Activated naive CD4-positive, alpha-beta T cell treated with anti-CD3 and anti-CD28 coated beads, Interleukin-2, amount 10 ng/mL, durations not matched to agents 7 days and 5 days (primary cell): ENCODE measurements at regions not wholly inside any gene's neighbourhood (a gene's known extent, or its start where the extent isn't known, plus 50 kb on each side); places are given as distances from the start of the nearest gene placed in this dataset.
"Not testable (repeated sequence)": the region's sequence is repeated elsewhere in the genome, so short reads cannot be mapped to it uniquely, and the experiment has no call there.

ENCODE experiments used
- CTCF ChIA-PET: fragments of 350-600 bp; sonication (Branson Sonifier 250); formaldehyde crosslinking; loops from one replicate; lab custom pipeline; 2021; ENCODE audit warnings: antibody characterized with exemption; lab: Charles Lee
- DNase-seq: peaks from one replicate; pipeline ENCODE4 v3.0.0-alpha.2; 2020
- H3K27ac Mint-ChIP-seq: one replicate; pipeline ENCODE4 v1.8.0; 2021; ENCODE audit warnings: mild to moderate bottlenecking, moderate library complexity, mixed read lengths
- H3K27me3 Mint-ChIP-seq: one replicate; pipeline ENCODE4 v1.8.0; 2021; ENCODE audit warnings: mild to moderate bottlenecking, mixed read lengths
- H3K36me3 Mint-ChIP-seq: one replicate; pipeline ENCODE4 v1.8.0; 2021; ENCODE audit warnings: mixed read lengths
- H3K4me1 Mint-ChIP-seq: one replicate; pipeline ENCODE4 v1.8.0; 2021; ENCODE audit warnings: mixed read lengths
- H3K4me3 Mint-ChIP-seq: one replicate; pipeline ENCODE4 v1.8.0; 2021; ENCODE audit warnings: mild to moderate bottlenecking, moderate library complexity, mixed read lengths
- H3K9me3 Mint-ChIP-seq: one replicate; pipeline ENCODE4 v1.8.0; 2021; ENCODE audit warnings: mixed read lengths

GRCh38 chr4:186848437-186848836 is 124.8 kb upstream of the FAT1 start:
- H3K36me3 Mint-ChIP-seq: no peaks in the 10 kb centered on the region
- H3K9me3 Mint-ChIP-seq: peaks cover 6% of the 10 kb centered on the region
- H3K4me3 Mint-ChIP-seq: no peak overlapping the region
- DNase-seq: no peak
- H3K27me3 Mint-ChIP-seq: no peaks in the 10 kb centered on the region
- CTCF ChIA-PET: no interaction called here
- no peak overlapping the region for H3K27ac Mint-ChIP-seq
- no peaks in the 10 kb centered on the region for H3K4me1 Mint-ChIP-seq

- no peak for DNase-seq
- Mint-ChIP-seq H3K9me3 (peaks cover 4% of the 10 kb centered on the region), H3K4me1 (no peaks in the 10 kb centered on the region), H3K27ac (no peak overlapping the region), H3K27me3 (no peaks in the 10 kb centered on the region), H3K4me3 (no peak overlapping the region), H3K36me3 (no peaks in the 10 kb centered on the region)
- CTCF ChIA-PET: no interaction called here
These were observed 127.8 kb upstream of the FAT1 start for GRCh38 chr4:186851291-186852072.

- Mint-ChIP-seq H3K27ac (no peak overlapping the region), H3K27me3 (no peaks in the 10 kb centered on the region), H3K36me3 (no peaks in the 10 kb centered on the region), H3K4me1 (no peaks in the 10 kb centered on the region), H3K9me3 (peaks cover 6% of the 10 kb centered on the region), H3K4me3 (no peak overlapping the region)
- no peak for DNase-seq
- CTCF ChIA-PET: no interaction called here
These were observed 128.4 kb upstream of the FAT1 start for GRCh38 chr4:186852073-186852420.

GRCh38 chr4:186852964-186853391 is 129.3 kb upstream of the FAT1 start:
- H3K36me3 Mint-ChIP-seq: no peaks in the 10 kb centered on the region
- H3K9me3 Mint-ChIP-seq: peaks cover 2% of the 10 kb centered on the region
- no peak overlapping the region for H3K27ac Mint-ChIP-seq
- H3K27me3 Mint-ChIP-seq: no peaks in the 10 kb centered on the region
- CTCF ChIA-PET: interaction anchor here (0.9 kb wide), 1 partner anchor 9 kb away, joined by 3 read pairs; no protein-coding TSS in a partner anchor
- DNase-seq: no peak
- no peak overlapping the region for H3K4me3 Mint-ChIP-seq
- H3K4me1 Mint-ChIP-seq: no peaks in the 10 kb centered on the region

- CTCF ChIA-PET: no interaction called here
- no peaks in the 10 kb centered on the region for H3K36me3 Mint-ChIP-seq
- no peaks in the 10 kb centered on the region for H3K4me1 Mint-ChIP-seq
- no peak for DNase-seq
- no peak overlapping the region for H3K4me3 Mint-ChIP-seq
- H3K27ac Mint-ChIP-seq: no peak overlapping the region
- no peaks in the 10 kb centered on the region for H3K27me3 Mint-ChIP-seq
- H3K9me3 Mint-ChIP-seq: peaks cover 2% of the 10 kb centered on the region
These were observed 130.6 kb upstream of the FAT1 start for GRCh38 chr4:186854256-186854655.

- no peaks in the 10 kb centered on the region for H3K27me3 Mint-ChIP-seq
- peaks cover 2% of the 10 kb centered on the region for H3K9me3 Mint-ChIP-seq
- no peaks in the 10 kb centered on the region for H3K36me3 Mint-ChIP-seq
- H3K4me1 Mint-ChIP-seq: no peaks in the 10 kb centered on the region
- no peak overlapping the region for H3K4me3 Mint-ChIP-seq
- CTCF ChIA-PET: no interaction called here
- no peak overlapping the region for H3K27ac Mint-ChIP-seq
- no peak for DNase-seq
These were observed 131.5 kb upstream of the FAT1 start for GRCh38 chr4:186855111-186855510.

- no peaks in the 10 kb centered on the region for H3K4me1 Mint-ChIP-seq
- no peak overlapping the region for H3K4me3 Mint-ChIP-seq
- H3K27me3 Mint-ChIP-seq: no peaks in the 10 kb centered on the region
- CTCF ChIA-PET: no interaction called here
- peaks cover 2% of the 10 kb centered on the region for H3K9me3 Mint-ChIP-seq
- no peaks in the 10 kb centered on the region for H3K36me3 Mint-ChIP-seq
- DNase-seq: no peak
- no peak overlapping the region for H3K27ac Mint-ChIP-seq
These were observed 134.1 kb upstream of the FAT1 start for GRCh38 chr4:186857793-186858192.

- Mint-ChIP-seq H3K4me3 (no peak overlapping the region), H3K4me1 (no peaks in the 10 kb centered on the region), H3K27me3 (no peaks in the 10 kb centered on the region), H3K36me3 (no peaks in the 10 kb centered on the region), H3K9me3 (peaks cover 2% of the 10 kb centered on the region), H3K27ac (no peak overlapping the region)
- no peak for DNase-seq
- CTCF ChIA-PET: no interaction called here
These were observed 134.7 kb upstream of the FAT1 start for GRCh38 chr4:186858355-186858754.

GRCh38 chr4:186859420-186859819 is 135.8 kb upstream of the FAT1 start:
- CTCF ChIA-PET: no interaction called here
- H3K9me3 Mint-ChIP-seq: peaks cover 2% of the 10 kb centered on the region

GRCh38 chr4:186861317-186861716 is 137.7 kb upstream of the FAT1 start:
- Mint-ChIP-seq H3K36me3 (no peaks in the 10 kb centered on the region), H3K9me3 (peaks cover 2% of the 10 kb centered on the region), H3K4me1 (no peaks in the 10 kb centered on the region), H3K27ac (no peak overlapping the region), H3K4me3 (no peak overlapping the region), H3K27me3 (no peaks in the 10 kb centered on the region)
- DNase-seq: no peak
- CTCF ChIA-PET: no interaction called here

More at GRCh38 chr4:186859420-186859819, 135.8 kb upstream of the FAT1 start:
- no peaks in the 10 kb centered on the region for H3K4me1 Mint-ChIP-seq
- no peaks in the 10 kb centered on the region for H3K27me3 Mint-ChIP-seq
- no peak overlapping the region for H3K4me3 Mint-ChIP-seq
- no peaks in the 10 kb centered on the region for H3K36me3 Mint-ChIP-seq
- no peak overlapping the region for H3K27ac Mint-ChIP-seq
- no peak for DNase-seq

- Mint-ChIP-seq H3K4me1 (no peaks in the 10 kb centered on the region), H3K27ac (no peak overlapping the region), H3K36me3 (no peaks in the 10 kb centered on the region), H3K4me3 (no peak overlapping the region), H3K9me3 (peaks cover 4% of the 10 kb centered on the region), H3K27me3 (no peaks in the 10 kb centered on the region)
- CTCF ChIA-PET: no interaction called here
- DNase-seq: no peak
These were observed 148.2 kb upstream of the FAT1 start for GRCh38 chr4:186871856-186872255.

- H3K27ac Mint-ChIP-seq, DNase-seq, H3K36me3 Mint-ChIP-seq, H3K27me3 Mint-ChIP-seq, H3K9me3 Mint-ChIP-seq, H3K4me3 Mint-ChIP-seq, CTCF ChIA-PET, H3K4me1 Mint-ChIP-seq: not testable (repeated sequence)
These were observed 149.4 kb upstream of the FAT1 start for GRCh38 chr4:186873095-186873494.

- Mint-ChIP-seq H3K4me1 (no peaks in the 10 kb centered on the region), H3K9me3 (peaks cover 7% of the 10 kb centered on the region), H3K36me3 (no peaks in the 10 kb centered on the region), H3K27me3 (no peaks in the 10 kb centered on the region), H3K27ac (no peak overlapping the region), H3K4me3 (no peak overlapping the region)
- CTCF ChIA-PET: no interaction called here
- DNase-seq: no peak
These were observed 151.8 kb upstream of the FAT1 start for GRCh38 chr4:186875476-186875875.

- DNase-seq: no peak
- no peaks in the 10 kb centered on the region for H3K27me3 Mint-ChIP-seq
- no peaks in the 10 kb centered on the region for H3K36me3 Mint-ChIP-seq
- no peak overlapping the region for H3K27ac Mint-ChIP-seq
- CTCF ChIA-PET: no interaction called here
- H3K4me3 Mint-ChIP-seq: no peak overlapping the region
- H3K9me3 Mint-ChIP-seq: peaks cover 7% of the 10 kb centered on the region
- no peaks in the 10 kb centered on the region for H3K4me1 Mint-ChIP-seq
These were observed 153.4 kb upstream of the FAT1 start for GRCh38 chr4:186876961-186877626.

- peaks cover 7% of the 10 kb centered on the region for H3K9me3 Mint-ChIP-seq
- DNase-seq: no peak
- no peak overlapping the region for H3K4me3 Mint-ChIP-seq
- H3K27me3 Mint-ChIP-seq: no peaks in the 10 kb centered on the region
- CTCF ChIA-PET: no interaction called here
- no peaks in the 10 kb centered on the region for H3K36me3 Mint-ChIP-seq
- H3K4me1 Mint-ChIP-seq: no peaks in the 10 kb centered on the region
- H3K27ac Mint-ChIP-seq: no peak overlapping the region
These were observed 154.6 kb upstream of the FAT1 start for GRCh38 chr4:186878203-186878776.
